Activated CD4-positive, CD25-positive, alpha-beta regulatory T cell treated with anti-CD3 and anti-CD28 coated beads, Interleukin-2, amount 50 U/mL, for 72 hours (primary cell): ENCODE measurements at regions not wholly inside any gene's neighbourhood (a gene's known extent, or its start where the extent isn't known, plus 50 kb on each side); places are given as distances from the start of the nearest gene placed in this dataset.
"Not testable (repeated sequence)": the region's sequence is repeated elsewhere in the genome, so short reads cannot be mapped to it uniquely, and the experiment has no call there.

Source experiments
- DNase-seq: peaks from one replicate; pipeline ENCODE4 v3.0.0; 2021

DNA sequence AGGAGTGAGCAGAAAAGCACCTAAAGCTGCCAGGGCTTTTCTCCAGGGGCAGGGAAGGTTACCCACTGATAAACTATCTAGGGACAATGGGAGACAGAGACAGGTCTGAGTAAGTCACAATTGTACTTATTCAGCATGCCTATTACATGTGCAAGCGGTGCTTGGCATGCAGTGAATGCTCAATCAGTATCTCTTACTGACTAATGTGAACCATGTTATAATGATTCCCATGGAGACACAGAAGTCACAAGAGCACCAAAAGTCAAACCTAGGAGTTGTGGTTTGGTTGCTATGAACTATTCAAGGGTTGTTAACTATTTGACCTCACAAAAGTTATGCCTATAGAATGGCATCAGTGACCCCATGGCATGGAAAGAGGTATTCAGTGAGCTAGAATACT lies 50.0 kb upstream of the RASGRP1 start:
- DNase-seq: no peak

DNA sequence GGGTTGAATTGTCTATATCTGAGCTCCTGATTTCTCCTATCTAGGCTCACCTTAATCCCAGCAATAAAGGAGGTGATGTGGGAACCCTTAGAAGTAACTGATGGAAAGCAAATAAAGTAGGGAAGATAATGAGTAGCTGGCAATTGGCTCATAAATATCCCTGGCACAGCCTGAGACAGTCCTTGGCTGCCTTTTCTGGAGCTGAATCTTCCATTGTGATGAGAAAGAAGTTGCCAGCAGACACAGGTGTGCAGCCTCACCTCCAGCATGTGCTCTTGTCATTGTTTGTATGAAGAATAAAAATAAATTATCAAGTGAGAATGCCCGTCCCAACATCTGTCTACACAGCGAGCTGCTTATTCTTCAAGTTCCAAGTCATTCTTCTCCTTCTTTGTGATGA lies 53.2 kb upstream of the RASGRP1 start:
- DNase-seq: no peak

DNA sequence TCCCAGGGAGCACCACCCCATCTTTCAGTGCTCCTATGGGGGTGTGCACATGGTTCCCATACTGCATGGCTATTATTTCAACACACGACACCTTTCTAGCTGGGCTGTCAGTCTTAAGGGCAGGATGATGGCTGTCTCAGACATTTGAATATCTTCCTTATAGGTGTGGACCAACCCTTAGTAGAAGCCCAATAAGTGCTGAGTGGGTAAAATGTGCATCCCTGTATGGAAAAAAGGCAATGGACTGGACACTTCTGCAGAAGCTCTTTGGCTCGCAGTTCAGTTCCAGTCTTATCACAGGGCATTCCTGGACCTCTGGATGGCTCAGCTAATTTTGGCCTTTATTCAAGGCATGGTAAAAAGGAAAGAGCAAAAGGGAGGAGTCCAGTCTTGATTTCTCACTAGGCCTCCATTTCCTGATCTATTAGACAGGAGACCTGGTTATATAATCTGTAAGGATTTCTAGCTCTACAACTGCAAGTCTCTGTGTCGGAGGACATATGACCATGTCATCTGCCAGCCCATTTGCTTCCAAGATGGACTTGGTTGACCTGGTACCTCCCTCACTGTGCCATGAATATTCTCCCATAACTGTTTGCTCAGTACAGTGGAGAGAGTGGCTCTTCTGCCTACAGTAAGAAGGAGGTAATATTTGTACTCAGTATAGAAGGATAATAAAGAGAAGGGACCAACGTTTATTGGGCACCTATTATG lies 53.8 kb upstream of the RASGRP1 start:
- DNase-seq: no peak

DNA sequence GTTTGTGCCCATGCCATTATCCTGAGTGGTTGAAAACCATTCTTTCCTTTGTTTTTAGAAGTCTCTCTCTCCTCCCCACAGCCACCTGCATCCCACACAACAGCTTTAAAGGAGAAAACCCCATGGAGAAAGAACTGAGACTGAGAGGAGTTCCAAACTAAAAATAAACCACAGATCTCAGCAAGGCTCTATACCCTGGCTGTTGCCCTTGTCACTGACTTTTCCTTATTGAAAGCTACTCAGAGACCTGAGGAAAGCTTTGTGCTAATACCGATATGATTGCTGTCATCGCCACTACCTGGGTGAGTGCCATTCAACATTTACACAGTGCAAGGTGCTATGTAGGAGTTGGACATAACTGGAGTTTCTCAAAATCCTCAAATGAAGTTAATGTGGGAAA lies 55.5 kb upstream of the RASGRP1 start:
- DNase-seq: no peak

DNA sequence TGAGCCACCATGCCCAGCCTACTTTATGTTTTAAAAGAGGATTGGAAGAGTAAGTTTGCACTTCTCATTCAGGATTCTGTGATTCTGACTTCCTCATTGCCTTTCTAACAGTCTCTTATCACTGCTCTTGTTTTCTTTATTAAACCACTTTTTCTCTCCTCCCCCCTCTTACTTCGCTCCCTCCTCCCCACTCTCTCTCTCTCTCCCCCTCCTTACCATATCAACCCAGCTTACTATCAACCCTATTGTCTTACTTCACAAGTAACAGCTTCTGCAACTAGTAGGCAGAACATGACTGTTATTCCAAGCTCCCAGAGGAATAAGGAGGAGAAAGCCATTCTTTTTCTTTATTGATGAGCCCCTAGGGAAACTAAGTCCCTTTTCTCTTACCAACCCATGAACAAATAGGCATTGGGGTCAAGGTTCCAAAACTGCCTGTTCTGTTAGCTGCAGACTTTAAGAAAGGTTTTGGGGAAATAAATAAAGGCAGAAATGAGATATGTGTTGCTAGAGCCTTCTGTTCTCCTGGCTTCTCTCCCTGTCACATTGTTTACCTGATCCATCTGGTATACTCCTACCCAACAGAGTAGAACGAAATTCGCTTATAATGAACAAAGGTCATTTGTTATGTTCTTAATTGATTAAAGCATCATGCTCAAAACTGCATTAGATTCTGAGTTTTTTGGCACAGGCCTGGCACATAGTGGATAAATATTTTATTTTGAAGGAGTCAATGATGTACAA lies 56.4 kb upstream of the RASGRP1 start:
- no peak for DNase-seq

DNA sequence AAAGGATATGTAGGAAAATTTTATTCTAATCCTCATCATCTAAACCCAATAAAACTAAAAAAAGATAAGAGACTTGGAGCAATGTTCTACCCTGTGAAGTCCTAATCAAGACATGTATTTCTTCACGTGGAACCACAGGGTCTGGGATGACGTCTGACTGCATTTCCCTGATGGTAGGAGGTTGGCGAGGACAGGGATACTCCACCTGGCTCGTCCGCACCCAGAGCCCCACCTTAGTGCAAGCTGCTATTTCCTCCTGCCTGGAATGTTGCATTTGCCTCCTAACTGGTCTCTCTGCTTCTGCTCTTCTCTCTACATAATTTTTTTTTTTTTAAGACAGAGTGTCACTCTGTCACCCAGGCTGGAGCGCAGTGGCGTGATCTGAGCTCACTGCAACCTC lies 57.7 kb upstream of the RASGRP1 start:
- DNase-seq: no peak

DNA sequence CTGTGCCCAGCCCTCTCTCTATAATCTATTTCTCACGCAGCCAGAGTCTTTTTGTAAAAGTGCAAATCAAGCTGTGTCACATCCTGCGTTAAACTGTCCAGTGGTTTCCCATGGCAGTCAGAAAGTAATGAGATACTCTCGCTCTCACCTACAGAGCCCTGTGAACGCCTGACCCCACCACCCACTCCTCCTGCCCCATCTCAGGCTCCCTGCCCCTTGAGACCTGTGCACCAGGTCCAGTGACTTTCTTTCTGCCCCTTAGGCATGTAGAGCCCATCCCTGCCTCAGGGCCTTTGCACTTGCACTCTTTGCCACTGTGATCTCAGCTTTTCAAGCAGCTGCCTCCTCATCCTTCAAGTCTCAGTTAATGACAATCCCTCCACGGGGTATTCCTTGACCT lies 58.3 kb upstream of the RASGRP1 start:
- DNase-seq: no peak

DNA sequence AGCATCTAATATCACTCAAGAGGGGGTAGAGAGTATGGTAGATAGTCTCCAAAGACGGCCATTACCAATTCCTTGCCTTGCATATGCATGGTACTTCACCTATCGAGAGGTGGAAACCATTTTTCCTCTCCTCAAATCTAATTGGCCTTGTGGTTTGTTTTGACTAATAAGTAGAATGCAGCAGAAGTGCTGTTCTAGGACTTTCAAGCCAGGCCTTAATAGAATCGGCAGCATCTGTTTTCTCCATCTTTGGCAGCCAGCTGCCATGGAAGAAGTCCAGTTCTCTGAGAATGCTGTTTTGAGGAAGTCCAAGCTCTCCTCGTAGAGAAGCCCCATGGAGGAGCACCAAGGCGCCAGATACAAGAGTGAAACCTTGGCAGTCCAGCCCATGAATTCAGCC lies 59.1 kb upstream of the RASGRP1 start:
- DNase-seq: no peak

DNA sequence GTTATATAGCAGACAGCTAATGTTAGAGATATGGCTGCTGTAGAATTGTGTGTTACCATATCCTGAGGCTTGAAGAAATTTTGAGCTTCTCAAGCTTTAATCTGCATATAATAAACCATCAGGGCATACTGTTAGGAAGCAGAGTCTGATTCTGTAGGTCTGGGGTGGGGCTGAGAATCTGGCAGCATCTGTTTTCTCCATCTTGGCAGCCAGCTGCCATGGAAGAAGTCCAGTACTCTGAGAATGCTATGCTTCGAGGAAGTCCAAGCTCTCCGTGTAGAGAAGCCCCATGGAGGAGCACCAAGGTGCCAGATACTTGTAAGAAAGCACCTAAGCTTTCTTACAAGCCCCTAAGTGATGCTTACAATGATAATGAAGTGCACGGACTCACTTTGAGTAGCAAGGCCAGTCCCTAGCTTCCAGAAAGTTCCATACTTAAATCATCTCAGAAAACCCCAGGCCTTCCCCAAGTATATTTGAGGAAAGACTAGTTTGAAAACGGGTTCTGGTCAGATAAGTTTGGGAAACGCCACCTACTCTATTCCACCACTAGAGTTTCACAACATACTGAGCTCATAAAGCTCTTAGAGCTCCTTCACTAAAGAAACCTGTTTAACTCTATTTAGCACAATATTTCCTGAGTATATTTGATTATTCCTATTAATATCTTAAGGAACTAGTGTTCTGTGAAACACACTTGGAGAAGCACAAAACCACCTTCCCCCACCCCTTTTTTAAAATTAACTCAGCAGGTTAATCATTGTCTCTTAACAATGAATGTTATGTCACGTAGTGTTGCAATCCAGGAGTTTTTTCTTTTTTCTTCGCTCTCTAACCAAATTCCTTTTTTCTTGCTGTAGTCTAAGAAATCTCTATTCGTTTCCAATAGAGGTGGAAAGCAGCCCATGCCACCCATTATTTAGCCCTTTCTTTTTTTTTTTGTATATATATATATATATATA lies 59.9 kb upstream of the RASGRP1 start:
- no peak for DNase-seq

DNA sequence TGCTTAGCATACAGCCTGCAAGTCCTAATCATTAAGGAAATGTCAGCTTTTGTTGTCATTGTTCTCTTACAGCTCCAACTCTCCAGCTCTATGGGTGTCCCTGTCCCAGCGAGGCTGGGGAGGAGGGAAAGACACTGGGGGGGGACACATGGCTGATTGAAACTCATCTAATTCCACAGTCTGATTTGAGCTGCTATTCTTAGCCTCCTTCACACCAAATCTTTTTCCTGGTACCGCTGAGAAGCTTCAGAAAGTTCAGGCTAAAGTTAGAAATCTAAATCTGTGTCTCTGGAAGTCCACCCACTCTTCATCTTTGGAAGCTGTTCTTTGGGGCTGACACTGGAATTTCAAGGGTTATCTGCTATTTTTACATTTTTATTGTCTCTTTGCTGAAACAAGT lies 61.3 kb upstream of the RASGRP1 start:
- no peak for DNase-seq

DNA sequence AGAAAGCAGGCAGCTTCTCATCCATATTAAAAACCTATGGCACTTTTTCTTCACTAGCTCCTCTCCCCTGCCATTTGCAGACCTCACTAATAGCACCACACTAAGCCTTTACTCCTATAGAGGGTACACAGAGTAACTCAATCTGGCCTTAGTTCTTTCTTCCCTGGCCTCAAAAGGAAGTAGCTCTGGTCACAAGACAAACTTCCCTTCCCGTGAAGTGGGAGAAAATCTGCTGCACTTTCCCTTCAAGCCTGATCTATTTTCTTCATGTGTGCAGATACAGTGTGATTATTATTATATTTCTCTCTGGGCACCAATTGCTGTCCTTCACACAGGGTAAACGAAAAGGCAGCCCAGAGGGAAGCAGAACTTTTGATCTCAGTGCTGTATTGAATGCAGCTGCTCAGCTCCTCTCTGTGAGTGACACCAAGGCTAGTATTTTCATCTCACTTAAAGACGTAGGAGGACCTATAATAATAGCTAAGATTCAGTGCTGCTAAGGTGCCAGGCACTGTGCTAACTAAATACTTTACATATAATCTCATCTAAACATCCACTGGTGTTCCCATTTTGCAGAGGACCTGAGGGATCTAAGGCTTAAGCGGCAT lies 61.9 kb upstream of the RASGRP1 start:
- DNase-seq: no peak

DNA sequence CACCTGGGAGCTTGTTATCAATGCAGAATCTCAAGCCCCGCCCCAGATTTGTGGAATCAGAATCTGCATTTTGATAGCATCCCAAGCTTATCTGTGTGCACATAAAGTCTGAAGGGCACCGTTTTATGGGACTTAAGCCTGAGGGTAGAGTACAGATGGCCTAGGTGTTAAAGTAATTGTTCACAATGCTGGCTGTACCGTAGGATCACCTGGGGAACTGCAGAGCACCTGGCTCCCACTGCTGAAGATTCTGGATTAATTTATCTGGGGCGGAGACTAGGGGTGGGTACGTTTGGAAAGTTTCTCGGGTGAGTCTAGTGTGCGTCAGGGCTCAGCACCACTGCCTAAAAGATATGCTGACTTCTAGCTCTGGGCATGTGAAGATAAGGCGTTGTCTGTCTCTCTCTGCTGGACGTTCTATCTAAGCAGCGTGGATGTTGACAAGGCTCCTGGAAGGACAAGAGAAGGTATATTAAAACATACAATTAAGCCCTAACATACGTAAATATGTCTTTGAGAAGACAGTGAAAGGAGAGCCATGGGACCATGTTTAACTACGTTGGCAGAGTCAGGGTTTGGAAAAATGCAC lies 63.2 kb upstream of the RASGRP1 start:
- DNase-seq: no peak

DNA sequence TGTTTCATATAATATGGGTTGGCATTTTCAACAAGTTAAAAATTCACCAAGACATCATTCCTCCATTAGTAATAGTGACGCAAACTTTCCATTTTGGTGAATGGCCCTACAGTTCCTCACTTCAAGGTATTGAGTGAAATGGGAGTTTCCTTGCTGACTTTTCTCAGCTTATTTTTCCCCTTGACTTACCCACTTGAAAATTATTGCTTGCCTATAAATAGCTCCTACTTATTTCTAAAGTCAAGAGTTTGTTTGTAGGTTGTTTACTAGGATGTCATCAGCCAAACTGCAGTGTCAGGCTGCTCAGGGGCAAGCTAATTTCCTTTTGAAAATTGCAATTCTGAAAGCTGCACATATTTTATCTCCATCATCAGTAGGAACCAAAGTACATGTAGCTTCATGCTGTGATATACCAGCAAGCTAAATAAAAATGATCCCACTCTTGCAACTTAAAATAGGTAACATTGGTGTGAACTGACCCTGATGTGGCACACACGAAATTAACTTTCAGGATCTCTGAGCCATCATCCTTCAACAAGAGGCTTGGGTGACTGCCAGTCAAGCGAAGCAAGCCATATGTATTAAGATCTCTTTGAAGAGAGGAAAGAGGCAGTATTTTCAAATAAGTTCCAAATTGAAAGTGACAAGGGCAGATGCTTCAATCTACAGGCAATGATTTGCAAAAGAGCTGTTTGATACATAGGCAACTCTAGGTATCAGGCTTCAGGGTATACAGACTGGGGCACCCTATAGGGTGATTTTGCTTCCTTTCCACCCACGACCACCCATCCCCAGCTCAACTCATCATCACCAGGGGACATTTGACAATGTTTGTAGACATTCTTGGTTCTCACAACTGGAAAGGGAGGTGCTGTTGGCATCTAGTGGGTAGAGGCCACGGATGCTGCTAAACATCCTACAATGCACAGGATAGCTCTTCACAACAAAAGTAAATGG lies 66.8 kb upstream of the RASGRP1 start:
- no peak for DNase-seq

DNA sequence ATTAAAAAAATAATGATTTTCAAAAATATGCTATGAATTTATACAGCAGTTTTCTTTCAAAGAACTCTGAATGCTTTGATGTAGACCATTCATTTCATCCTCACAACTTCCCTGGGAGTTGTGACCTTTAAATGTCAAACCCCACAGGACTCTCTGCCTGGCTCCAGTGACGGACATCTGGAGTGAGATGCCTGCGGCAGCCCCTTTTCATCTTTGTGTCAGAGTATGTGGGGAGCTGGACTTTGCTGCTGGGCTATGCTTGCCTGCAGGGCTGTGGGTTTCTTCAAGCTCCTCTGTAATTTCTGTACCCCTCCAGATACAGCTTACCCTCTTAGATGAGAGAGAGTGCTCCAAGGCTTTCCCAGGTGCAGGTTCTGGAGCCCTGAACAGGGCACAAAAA lies 70.6 kb upstream of the RASGRP1 start:
- DNase-seq: no peak

DNA sequence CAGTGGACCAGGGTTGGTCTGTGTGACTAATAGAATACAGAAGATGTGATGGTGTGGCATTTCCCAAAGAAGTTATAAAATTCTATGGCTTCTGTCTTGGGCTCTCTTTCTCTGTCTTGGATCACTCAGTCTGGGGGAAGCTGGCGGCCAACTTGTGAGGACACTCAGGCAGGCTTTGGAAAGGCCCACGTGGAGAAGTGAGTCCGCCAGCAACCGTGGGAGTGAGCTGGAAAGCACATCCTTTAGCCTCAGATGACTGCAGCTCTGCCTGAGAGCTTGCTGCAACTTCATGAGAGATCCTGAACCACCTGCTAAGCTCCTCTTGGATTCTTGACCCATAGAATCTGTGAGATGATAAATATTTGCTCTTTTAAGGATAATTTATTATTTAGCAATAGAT lies 72.0 kb upstream of the RASGRP1 start:
- no peak for DNase-seq

DNA sequence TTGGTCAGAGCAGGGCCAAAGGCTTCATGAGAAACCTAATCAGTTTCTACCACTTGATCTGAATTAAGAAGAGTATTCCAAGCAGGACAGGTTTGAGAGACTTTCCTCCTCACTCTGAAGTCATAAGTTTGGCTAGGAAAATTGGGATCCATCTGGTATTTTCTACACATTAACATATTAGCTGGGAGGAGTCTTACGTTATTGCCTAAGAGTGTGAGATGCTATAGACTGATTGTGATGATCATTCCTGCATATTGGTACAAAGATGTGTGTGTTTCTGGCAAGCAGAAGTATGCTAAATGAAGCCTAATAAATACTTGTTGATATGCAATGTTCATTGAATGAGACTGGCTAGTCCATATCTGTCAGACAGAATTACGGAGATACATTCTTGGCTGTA lies 73.5 kb upstream of the RASGRP1 start:
- no peak for DNase-seq

DNA sequence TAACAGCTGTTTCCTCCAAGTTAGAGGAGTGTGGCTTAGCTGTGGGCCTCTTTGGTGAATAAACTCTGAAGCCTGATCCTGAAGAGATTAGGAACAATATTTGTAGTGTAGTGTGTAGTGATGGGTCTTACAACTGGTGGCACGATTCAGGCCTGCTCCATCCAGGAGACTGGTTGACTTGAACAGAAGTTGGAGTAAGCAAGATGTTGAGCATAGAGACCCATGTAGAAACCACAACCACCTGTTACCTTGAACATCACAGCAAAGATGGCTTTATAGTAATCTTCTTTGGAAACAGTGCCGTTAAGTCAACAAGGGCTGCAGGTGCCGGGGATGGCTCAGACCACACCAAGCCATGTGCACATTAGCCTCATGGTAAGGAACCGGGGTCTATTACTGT lies 74.2 kb upstream of the RASGRP1 start:
- DNase-seq: no peak

DNA sequence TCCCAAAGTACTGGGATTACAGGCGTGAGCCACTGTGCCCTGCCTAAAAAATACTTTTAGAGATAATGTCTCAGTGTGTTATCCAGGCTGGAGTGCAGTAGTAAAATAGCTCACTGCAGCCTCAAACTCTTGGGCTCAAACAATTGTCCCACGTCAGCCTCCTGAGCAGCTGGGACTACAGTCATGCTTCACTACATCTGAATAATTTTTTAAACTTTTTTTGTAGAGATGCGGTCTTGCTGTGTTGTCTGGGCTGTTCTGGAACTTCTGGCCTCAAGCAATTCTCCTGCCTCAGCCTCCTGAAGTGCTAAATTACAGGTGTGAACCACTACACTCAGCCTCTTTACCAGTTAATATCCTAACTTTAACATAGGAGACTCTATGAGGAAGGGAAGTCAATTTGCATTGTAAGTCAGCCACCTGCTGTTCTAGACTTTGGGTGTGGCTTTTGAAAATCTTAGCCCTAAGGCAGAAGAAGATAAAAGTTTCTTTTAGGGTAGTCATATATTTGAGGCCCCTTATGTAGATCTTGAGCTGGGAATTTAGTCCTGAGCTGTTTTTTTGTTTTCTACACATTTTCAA lies 78.2 kb upstream of the RASGRP1 start:
- DNase-seq: no peak

DNA sequence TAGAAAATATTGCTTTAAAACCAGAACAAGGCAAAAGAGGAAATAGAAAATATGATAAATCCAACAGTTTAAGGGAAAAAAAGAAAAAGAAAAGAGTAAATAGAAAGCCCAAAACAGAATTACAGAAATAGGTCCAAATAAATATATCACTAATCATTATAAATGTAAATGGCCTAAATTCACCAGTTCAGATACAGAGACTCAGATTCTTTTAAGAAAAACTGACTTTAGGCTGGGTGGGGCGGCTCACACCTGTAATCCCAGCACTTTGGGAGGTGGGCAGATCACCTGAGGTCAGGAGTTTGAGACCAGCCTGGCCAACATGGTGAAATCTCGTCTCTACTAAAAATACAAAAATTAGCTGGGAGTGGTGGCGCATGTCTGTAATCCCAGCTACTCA lies 79.7 kb upstream of the RASGRP1 start:
- DNase-seq: not testable (repeated sequence)

DNA sequence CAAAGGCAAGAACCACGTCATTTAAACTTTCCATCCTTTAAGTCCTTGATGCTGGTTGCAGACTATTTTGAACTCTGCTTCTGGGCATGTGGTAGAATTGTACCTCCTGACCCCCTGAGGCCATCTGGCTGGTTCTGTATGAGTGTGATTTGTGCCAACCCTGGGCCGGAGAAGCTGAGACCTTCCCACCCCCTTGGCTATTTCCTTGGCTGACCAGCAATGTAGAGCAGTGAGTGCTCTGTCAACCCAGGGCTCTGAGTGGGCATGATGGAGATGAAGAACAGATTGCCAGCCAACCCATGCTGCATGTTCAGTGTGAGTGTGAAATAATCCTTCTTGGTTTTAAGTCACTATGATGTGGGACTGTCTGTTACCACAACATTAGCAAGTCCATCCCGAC lies 82.1 kb upstream of the RASGRP1 start:
- DNase-seq: no peak

DNA sequence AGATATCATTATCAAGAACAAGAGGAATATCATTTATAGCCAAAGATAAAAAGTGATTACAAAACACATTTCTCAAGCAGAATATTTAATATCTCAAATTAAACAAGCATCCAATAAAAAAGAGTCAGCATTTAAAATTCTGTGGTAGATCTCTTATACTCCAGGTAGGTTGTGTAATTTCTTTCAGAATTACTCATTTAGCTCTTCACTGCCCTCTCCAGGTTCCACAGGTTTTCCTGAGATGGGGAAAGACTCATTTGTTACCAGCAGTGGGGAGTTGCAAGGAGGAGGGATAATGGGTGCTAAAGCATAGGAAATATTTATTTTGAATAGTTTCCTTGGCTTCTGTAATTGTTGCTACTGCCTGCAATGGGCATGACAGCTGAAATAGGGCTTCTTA lies 83.1 kb upstream of the RASGRP1 start:
- no peak for DNase-seq
